ENCODE measurements at regions not wholly inside any gene's neighbourhood (a gene's known extent, or its start where the extent isn't known, plus 50 kb on each side); places are given as distances from the start of the nearest gene placed in this dataset.

GRCh38 chr12:114740448-114740847 is 56.5 kb upstream of the TBX3 start:
- H3K4me3 ChIP-seq, result no peak overlapping the region
- no peak overlapping the region for H3K27ac ChIP-seq (ENCODE audit: low read depth in 1 of 2, low read length in 1 of 2)
- H3K9me3 ChIP-seq (ENCODE audit: control insufficient read depth in 4 of 4, insufficient read depth in 3 of 4, low read length in 3 of 4), result peaks cover 0 to 2% (median 0%) of the 10 kb centered on the region in 4 donors
- DNase-seq, result no peak
- ATAC-seq (ENCODE audit: insufficient read depth, low FRiP score), result no peak
- WGBS, 2 donors, result 67 to 81% methylated on average over 7 of the region's 7 CpGs
- H3K36me3 ChIP-seq (ENCODE audit: control insufficient read depth in 4 of 4, insufficient read depth in 4 of 4, low read length in 4 of 4), result no peaks in the 10 kb centered on the region
- TF ChIP-seq CTCF (IDR thresholded peaks at IDR 0.05; ENCODE audit: control extremely low read depth, extremely low read depth), result no peak
- H3K9ac ChIP-seq (ENCODE audit: insufficient read depth in 1 of 2, low read length in 2 of 2), result no peak overlapping the region
- H3K27me3 ChIP-seq (ENCODE audit: control insufficient read depth in 3 of 3, insufficient read depth in 3 of 3, low read length in 2 of 3), result peaks cover 0 to 4% (median 0%) of the 10 kb centered on the region in 3 donors
- peaks cover 0 to 19% (median 1%) of the 10 kb centered on the region in 5 donors for H3K4me1 ChIP-seq (ENCODE audit: control insufficient read depth in 5 of 5, insufficient read depth in 5 of 5, low read length in 5 of 5)

- 78 to 80% methylated on average over 9 of the region's 9 CpGs for WGBS, 2 donors
- Histone ChIP-seq H3K4me3 (no peak overlapping the region), H3K27ac (ENCODE audit: low read depth in 1 of 2, low read length in 1 of 2) (no peak overlapping the region), H3K9ac (ENCODE audit: insufficient read depth in 1 of 2, low read length in 2 of 2) (no peak overlapping the region), H3K36me3 (ENCODE audit: control insufficient read depth in 4 of 4, insufficient read depth in 4 of 4, low read length in 4 of 4) (no peaks in the 10 kb centered on the region), H3K4me1 (ENCODE audit: control insufficient read depth in 5 of 5, insufficient read depth in 5 of 5, low read length in 5 of 5) (peaks cover 0 to 5% (median 0%) of the 10 kb centered on the region in 5 donors), H3K27me3 (ENCODE audit: control insufficient read depth in 3 of 3, insufficient read depth in 3 of 3, low read length in 2 of 3) (peaks cover 3 to 21% (median 5%) of the 10 kb centered on the region in 3 donors), H3K9me3 (ENCODE audit: control insufficient read depth in 4 of 4, insufficient read depth in 3 of 4, low read length in 3 of 4) (peaks cover 0 to 2% (median 0%) of the 10 kb centered on the region in 4 donors)
- DNase-seq (no peak), ATAC-seq (ENCODE audit: insufficient read depth, low FRiP score) (no peak)
- no peak for TF ChIP-seq CTCF (IDR thresholded peaks at IDR 0.05; ENCODE audit: control extremely low read depth, extremely low read depth)
These were observed 54.6 kb upstream of the TBX3 start for GRCh38 chr12:114738460-114739184.

GRCh38 chr12:114735680-114736374 is 51.9 kb upstream of the TBX3 start:
- no peak for ATAC-seq (ENCODE audit: insufficient read depth, low FRiP score)
- Histone ChIP-seq H3K36me3 (ENCODE audit: control insufficient read depth in 4 of 4, insufficient read depth in 4 of 4, low read length in 4 of 4) (no peaks in the 10 kb centered on the region), H3K9ac (ENCODE audit: insufficient read depth in 1 of 2, low read length in 2 of 2) (no peak overlapping the region), H3K27ac (ENCODE audit: low read depth in 1 of 2, low read length in 1 of 2) (no peak overlapping the region), H3K4me3 (no peak overlapping the region), H3K9me3 (ENCODE audit: control insufficient read depth in 4 of 4, insufficient read depth in 3 of 4, low read length in 3 of 4) (peaks cover 0 to 2% (median 0%) of the 10 kb centered on the region in 4 donors), H3K27me3 (ENCODE audit: control insufficient read depth in 3 of 3, insufficient read depth in 3 of 3, low read length in 2 of 3) (peaks cover 3 to 21% (median 5%) of the 10 kb centered on the region in 3 donors), H3K4me1 (ENCODE audit: control insufficient read depth in 5 of 5, insufficient read depth in 5 of 5, low read length in 5 of 5) (peaks cover 0 to 5% (median 0%) of the 10 kb centered on the region in 5 donors)
- DNase-seq, result no peak
- 19 to 33% methylated on average over 43 of the region's 43 CpGs for WGBS, 2 donors
- TF ChIP-seq CTCF (IDR thresholded peaks at IDR 0.05; ENCODE audit: control extremely low read depth, extremely low read depth), result no peak
